GM21515 (cell line): ENCODE measurements at regions not wholly inside any gene's neighbourhood (a gene's known extent, or its start where the extent isn't known, plus 50 kb on each side); places are given as distances from the start of the nearest gene placed in this dataset.
"Not testable (repeated sequence)": the region's sequence is repeated elsewhere in the genome, so short reads cannot be mapped to it uniquely, and the experiment has no call there.

ENCODE experiments used
- ATAC-seq: cut with Tn5 transposase; IDR thresholded peaks from one replicate; pipeline ENCODE4 v1.9.1; 2021; ENCODE audit not compliant: unreplicated experiment

DNA sequence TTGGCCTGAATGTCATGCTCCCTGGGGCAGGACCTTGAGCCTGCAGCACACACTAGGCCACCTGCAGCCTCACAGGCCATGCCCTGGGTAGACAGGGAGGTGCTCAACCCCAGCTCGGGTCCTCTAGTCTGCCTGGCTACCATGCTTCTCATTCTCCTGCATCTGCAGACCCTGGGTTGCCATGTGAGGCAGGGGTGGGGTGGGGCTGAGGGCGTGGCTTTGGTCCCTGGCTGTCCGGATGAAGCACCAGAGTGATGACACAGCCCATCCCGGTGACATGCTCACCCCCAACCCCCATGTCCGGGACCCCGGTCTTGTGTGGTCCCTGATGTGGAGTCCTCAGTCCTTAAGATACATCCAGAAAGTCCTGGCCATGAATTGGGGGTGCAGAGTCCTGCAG is 521.8 kb downstream of the GOLGA6L6 start:
- ATAC-seq, result not testable (repeated sequence)

- ATAC-seq, result not testable (repeated sequence)
These were observed 524.0 kb downstream of the GOLGA6L6 start for GRCh38 chr15:20017581-20017980.

GRCh38 chr15:20016941-20017340 is 524.7 kb downstream of the GOLGA6L6 start:
- not testable (repeated sequence) for ATAC-seq

DNA sequence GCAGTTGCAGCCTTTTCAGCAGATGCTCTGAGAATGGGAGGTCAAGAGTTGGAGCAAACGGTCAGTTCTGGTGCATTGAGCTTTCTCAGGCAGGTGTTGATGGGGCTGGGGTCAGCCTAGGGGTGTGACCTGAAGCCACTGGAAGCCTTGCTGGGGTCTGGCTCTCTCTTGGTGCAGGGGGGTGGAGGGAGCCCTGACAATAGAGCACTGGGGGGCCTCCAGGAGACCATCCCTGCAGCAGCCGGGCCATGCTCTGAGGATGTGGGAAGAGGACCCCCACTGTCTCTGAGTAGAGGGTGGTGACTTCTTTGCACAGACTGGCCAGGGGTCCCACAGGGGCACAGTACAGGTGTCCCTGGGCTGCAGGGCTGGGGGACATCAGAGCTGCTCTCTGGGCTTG is 528.8 kb downstream of the GOLGA6L6 start:
- ATAC-seq, result not testable (repeated sequence)

- not testable (repeated sequence) for ATAC-seq
These were observed 530.8 kb downstream of the GOLGA6L6 start for GRCh38 chr15:20010759-20011158.

- ATAC-seq, result not testable (repeated sequence)
These were observed 532.0 kb downstream of the GOLGA6L6 start for GRCh38 chr15:20009619-20010018.

DNA sequence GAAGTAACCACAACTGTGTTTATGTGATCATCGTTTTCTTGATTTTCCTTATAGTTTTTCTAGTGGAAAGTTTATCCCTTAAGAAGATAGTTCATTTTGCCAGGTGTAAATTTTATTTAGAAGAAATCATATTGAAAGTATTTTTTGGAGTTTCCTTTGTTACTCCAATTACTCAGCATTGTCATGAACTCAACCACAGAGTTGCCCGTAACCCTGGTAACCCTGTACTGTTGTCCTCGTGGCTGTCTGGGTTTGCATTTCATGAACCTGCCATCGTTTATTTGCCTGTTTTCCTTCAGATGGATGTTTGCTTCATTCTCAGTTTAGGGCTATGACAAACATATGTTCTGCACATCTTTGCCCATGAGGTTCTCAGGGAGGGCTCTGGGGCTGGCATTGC is 534.3 kb downstream of the GOLGA6L6 start:
- ATAC-seq, result not testable (repeated sequence)

- ATAC-seq, result not testable (repeated sequence)
These were observed 538.1 kb downstream of the GOLGA6L6 start for GRCh38 chr15:20003471-20003870.

GRCh38 chr15:20002560-20002959 is 539.0 kb downstream of the GOLGA6L6 start:
- ATAC-seq, result not testable (repeated sequence)

DNA sequence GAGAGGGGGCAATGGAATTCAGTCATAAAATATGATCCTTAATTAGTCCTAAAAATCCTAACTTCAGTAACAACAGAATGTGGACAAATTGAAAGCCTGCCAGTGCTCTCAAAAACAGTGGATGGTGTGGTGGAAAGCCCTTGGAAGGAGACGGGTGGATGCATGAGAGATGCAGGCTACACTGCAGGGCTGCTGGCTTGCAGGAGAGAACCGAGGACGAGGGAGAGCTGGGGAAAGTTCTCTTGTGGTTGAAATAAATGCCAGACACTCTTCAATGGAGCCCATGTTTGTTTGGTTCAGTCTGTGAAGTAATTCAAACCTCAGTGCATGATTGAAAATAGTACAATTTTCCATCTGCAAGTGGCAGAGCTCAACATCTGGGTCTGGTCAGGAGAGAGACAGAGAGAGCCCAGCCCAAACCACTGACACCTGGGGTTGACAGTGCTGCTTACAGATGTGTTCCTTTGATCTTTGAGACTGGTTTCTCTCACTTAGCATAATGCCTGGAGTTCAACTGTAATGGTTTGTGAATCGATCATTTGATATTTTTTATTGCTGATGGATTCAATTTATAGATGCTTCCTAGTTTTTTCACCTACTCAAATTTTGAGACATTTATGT is 544.9 kb downstream of the GOLGA6L6 start:
- not testable (repeated sequence) for ATAC-seq

GRCh38 chr15:19995296-19995695 is 546.3 kb downstream of the GOLGA6L6 start:
- ATAC-seq, result not testable (repeated sequence)

DNA sequence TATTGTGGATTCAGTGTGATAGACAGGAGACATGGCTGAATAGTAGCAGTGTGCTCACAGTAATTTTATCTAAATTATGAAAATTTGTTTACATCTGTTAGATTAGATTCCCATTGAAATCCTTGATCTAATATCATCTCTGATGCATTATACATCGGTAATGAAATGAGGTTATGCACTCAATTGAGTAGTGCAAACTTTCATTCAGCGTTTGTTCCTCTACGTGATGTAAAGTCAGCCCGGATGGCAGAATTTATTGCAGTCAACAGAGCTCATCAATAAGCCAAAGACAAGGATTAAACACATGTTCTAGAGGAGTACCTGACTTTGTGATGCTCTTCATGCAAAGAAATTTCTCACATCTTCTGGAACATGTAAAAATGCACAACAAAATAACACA is 549.2 kb downstream of the GOLGA6L6 start:
- no peak for ATAC-seq

- no peak for ATAC-seq
These were observed 553.4 kb downstream of the GOLGA6L6 start for GRCh38 chr15:19988094-19988660.

DNA sequence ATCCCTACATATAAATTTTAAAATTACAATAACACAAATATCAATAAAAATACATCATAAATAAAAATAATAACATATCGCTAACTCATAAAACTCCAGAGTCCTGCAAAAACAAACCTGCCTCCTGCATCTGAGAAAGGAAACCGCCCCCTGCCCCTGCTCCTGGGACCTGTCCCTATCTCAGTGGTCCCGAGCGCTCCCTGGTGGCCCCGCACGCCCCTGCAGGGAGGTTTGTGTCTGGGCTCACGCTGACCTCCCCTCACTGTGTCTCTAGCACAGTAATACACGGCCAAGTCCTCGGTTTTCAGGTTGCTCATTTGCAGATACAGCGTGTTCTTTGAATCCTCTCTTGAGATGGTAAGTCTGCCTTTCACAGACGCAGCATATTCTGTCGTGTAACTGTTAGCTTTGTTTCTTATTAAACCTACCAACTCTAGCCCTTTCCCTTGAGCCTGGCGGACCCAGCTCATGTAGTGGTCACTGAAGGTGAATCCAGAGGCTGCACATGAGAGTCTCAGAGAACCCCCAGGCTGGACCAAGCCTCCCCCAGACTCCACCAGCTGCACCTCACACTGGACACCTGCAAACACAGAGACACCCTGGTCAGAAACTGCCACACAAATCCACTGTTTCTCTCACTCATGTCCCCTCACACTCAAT is 554.1 kb downstream of the GOLGA6L6 start:
- no peak for ATAC-seq

DNA sequence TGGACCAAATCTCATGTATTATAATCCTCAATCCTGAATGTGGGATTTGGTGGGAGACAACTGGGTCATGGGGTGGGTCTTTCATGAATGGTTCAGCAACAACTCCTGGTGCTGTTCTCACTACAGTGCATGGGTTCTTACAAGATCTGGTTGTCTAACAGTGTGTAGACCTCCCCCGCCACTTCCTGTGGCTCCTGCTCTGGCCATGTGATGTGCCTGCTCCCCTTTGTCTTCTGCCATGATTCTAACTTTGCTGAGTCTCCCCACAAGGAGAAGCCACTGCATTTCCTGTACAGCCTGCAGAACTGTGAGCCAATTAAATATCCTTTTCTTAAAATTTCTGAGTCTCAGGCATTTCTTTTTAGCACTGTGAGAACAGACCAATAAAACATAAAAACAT is 557.5 kb downstream of the GOLGA6L6 start:
- no peak for ATAC-seq

DNA sequence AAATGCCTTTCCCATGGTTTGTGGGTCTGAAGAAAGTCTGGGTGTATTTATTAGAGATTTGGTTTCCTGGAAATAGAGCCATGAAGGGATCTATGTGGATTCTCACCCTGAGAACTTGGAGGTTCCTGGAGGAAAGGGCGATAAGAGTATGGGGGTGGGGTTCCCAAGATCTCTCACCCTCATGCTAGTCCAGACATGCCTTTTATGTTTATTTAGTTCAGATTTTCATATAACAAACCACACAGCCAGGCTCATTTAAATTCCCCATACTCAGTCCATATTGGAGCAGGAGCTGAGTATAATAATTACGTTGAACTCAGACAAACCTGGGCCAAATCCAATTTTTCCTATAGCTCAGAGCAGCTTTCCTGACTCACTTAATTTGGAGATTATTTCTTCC is 566.6 kb downstream of the GOLGA6L6 start:
- ATAC-seq, result no peak

DNA sequence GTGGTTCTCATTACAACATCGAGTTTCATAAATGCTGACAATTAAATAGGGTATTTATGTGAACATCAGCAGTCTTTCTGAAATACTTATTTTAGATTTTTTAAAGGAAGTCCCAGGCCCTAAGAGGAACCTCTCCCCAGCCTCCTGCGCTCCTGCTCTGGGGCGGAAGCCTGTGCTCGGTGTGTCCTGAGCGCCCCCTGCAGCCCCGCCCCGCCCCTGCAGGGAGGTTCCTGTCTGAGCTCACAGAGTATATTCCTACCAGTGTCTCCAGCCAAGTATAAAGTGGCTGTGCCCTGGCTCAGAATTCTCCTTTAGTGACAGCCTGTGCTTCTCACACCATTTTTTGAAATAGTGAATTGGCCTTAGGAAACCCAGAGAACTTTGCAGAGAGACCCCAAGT is 567.9 kb downstream of the GOLGA6L6 start:
- ATAC-seq, result no peak

DNA sequence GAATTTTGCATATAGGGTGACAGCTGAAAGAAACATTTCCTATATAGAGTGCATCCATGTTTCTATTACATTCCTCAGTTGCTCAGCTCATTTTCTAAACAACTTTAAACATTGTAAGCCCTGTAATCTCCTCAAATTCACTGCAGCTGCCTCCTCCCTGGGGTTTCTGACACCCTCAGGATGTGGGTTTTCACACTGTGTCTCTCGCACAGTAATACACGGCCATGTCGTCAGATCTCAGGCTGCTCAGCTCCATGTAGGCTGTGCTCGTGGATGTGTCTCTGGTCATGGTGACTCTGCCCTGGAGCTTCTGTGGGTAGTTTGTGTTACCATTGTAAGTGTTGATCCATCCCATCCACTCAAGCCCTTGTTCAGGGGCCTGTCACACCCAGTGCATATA is 569.0 kb downstream of the GOLGA6L6 start:
- not testable (repeated sequence) for ATAC-seq

DNA sequence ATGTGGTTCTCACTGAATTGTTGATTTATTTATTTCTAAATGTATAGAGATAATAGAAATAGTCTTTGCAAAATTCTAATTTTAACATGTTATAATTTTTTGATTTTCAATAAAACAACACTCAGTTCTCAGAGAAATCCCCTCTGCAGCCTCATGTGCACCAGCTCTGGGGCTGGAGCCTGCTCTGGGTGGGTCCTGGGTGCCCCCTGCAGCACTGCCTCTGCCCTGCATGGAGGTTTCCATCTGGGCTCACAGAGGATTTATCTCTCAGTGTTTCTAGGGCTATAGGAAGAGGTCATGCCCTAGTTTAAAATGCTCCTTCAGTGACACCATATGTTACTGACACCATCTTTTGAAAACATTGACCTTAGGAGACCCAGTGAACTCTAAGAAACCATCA is 576.0 kb downstream of the GOLGA6L6 start:
- ATAC-seq, result not testable (repeated sequence)

DNA sequence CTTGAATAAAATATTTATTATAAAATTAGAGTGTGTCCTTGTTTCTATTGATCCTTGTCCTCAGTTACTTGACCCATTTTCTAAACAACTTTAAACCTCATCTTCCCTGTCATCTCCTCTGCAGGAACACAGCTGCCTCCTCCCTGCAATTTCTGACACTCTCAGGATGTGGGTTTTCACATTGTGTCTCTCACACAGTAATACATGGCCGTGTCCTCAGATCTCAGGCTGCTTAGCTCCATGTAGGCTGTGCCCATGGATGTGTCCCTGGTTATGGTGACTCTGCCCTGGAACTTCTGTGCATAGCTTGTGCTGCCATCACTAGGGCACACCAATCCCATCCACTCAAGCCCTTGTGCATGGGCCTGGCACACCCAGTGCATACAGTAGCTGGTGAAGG is 577.1 kb downstream of the GOLGA6L6 start:
- not testable (repeated sequence) for ATAC-seq

GRCh38 chr15:19956124-19956796 is 585.3 kb downstream of the GOLGA6L6 start:
- no peak for ATAC-seq
